Activated naive CD8-positive, alpha-beta T cell treated with anti-CD3 and anti-CD28 coated beads, Interleukin-2, amount 50 U/mL, for 24 hours (primary cell): ENCODE measurements at regions not wholly inside any gene's neighbourhood (a gene's known extent, or its start where the extent isn't known, plus 50 kb on each side); places are given as distances from the start of the nearest gene placed in this dataset.

Experiments used
- ATAC-seq: fragments of 150-1000 bp; cut with Tn5 transposase; one replicate; pipeline ENCODE4 v1.10.0; 2021
- DNase-seq: peaks from one replicate; pipeline ENCODE4 v3.0.0; 2021
- H3K27ac Mint-ChIP-seq: one replicate; pipeline ENCODE4 v1.8.0; 2021; ENCODE audit warnings: mild to moderate bottlenecking, mixed read lengths
- H3K27me3 Mint-ChIP-seq: one replicate; pipeline ENCODE4 v1.8.0; 2021; ENCODE audit warnings: mixed read lengths
- H3K36me3 Mint-ChIP-seq: one replicate; pipeline ENCODE4 v1.8.0; 2021; ENCODE audit warnings: low read depth, mixed read lengths
- H3K4me1 Mint-ChIP-seq: one replicate; pipeline ENCODE4 v1.8.0; 2021; ENCODE audit warnings: mixed read lengths
- H3K4me3 Mint-ChIP-seq: one replicate; pipeline ENCODE4 v1.8.0; 2021; ENCODE audit warnings: mild to moderate bottlenecking, moderate library complexity, mixed read lengths
- H3K9me3 Mint-ChIP-seq: one replicate; pipeline ENCODE4 v1.8.0; 2021; ENCODE audit warnings: mixed read lengths

DNA sequence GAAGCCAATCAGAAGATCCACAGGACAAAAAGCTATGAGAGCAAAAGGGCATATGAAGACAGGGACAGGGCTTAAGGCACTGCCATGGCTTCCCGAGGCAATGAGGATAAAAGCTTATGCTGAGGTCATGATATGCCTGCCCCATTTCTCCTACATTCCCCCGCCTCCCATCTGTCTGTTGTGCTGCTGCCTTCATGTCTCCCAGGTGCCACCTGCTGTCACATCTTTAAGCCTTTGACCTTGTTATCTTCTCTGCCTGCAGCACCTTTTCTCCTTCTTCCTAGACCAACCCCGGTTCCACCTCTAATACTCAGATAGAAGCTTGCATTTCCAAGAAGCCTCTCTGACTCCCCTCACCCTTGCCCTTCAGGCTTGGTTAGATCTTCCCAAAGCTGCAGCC lies 213.8 kb downstream of the ARRDC4 start:
- Mint-ChIP-seq H3K27me3 (peaks cover 9% of the 10 kb centered on the region), H3K4me3 (no peak overlapping the region), H3K27ac (no peak overlapping the region), H3K36me3 (no peaks in the 10 kb centered on the region), H3K4me1 (peaks cover 3% of the 10 kb centered on the region), H3K9me3 (no peaks in the 10 kb centered on the region)
- no peak for ATAC-seq
- DNase-seq = no peak

DNA sequence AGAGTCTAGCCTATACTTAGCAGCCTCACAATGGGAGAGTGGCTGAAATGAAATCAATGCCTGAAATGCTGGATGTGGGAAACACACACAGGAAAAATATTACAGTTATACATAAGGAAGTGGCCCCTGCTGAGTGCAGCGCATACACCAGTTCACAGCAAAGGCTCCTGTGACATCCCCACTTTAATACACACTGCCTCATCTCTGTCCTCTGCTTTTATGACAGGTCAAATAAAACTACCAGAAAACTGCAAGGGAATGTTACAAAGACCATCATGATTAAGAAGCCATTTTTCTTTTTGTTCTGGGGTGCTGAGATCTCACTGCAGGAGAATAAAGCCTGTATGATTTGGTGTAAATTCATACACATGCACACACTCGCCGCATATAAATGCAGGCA lies 214.3 kb downstream of the ARRDC4 start:
- Mint-ChIP-seq H3K27me3 (peaks cover 12% of the 10 kb centered on the region), H3K9me3 (no peaks in the 10 kb centered on the region), H3K36me3 (no peaks in the 10 kb centered on the region), H3K27ac (no peak overlapping the region), H3K4me3 (no peak overlapping the region), H3K4me1 (peaks cover 3% of the 10 kb centered on the region)
- DNase-seq (no peak), ATAC-seq (no peak)

DNA sequence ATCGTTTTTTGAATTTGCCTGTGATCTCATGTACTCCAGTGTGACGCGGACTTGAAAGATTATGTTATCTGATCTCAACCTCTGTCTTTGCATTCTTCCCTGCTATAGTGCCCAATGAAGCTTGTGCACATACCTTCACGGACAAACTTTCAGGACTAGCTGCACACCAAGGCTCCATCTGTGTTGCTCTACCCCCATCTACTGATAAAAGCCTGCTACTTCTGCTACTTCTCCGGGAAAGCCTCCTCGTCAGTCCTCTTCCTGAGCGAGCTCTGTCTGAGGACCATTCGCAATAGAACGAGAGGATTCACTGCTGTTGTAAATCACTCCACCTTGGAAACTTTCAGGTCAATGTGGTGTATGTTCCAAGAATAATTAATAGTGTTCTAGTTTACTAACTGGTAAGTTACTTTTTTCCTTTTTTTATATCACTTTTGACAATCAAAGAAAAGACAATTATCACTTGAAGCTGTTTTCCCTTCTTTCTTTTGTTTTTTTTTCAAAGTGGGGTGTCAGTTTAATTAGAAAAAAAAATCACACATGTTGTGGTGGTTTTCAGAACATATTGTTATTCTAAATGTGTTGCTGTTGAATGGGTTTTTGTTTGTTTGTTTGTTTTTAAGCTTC lies 217.6 kb downstream of the ARRDC4 start:
- Mint-ChIP-seq H3K4me3 (no peak overlapping the region), H3K4me1 (peaks cover 3% of the 10 kb centered on the region), H3K36me3 (no peaks in the 10 kb centered on the region), H3K9me3 (no peaks in the 10 kb centered on the region), H3K27ac (no peak overlapping the region), H3K27me3 (peaks cover 12% of the 10 kb centered on the region)
- ATAC-seq (peak; percentile 75), DNase-seq (peak; percentile 14)

DNA sequence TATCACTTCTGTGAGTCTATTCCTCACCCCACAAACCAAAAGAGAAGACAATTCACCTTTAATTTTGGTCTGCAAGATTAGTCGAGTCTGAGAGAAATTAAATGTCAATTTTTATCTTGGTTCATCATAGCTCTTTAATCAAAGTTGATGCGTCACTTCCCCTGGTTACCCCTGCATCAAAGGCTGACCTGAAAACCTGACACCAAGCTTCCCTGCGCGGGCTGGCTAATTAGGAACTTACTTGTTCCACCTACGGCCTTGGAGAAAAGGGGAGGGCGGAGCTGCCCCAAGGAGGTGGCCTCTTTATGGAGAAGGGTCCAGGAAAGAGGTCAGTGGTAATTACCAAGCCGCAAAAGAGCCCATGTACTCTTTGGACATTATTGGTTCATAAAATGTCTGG lies 218.4 kb downstream of the ARRDC4 start:
- Mint-ChIP-seq H3K36me3 (no peaks in the 10 kb centered on the region), H3K27ac (no peak overlapping the region), H3K27me3 (peaks cover 15% of the 10 kb centered on the region), H3K4me1 (peaks cover 3% of the 10 kb centered on the region), H3K4me3 (no peak overlapping the region), H3K9me3 (no peaks in the 10 kb centered on the region)
- peak; percentile 49 for ATAC-seq
- no peak for DNase-seq

DNA sequence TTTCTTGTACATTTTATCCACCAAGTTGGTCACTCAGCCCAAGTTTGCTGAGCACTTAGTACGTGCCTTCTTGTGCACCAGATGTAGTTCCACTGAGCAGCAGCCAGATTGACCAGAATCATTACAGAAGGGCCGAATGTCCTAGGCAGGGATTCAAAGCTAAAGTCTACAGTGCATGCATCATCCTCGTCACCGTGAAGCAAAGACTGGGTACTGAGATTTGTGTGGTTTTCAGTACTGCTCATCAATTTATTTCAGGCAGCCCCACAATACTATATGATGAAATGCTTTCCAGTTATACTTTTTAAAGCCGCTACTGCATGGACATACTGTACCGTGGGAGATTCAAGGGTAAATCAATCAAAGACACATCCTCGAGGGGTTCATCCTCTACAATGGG lies 227.0 kb downstream of the ARRDC4 start:
- Mint-ChIP-seq H3K4me1 (no peaks in the 10 kb centered on the region), H3K9me3 (no peaks in the 10 kb centered on the region), H3K36me3 (no peaks in the 10 kb centered on the region), H3K27ac (no peak overlapping the region), H3K27me3 (peaks cover 3% of the 10 kb centered on the region), H3K4me3 (no peak overlapping the region)
- no peak for ATAC-seq
- no peak for DNase-seq

DNA sequence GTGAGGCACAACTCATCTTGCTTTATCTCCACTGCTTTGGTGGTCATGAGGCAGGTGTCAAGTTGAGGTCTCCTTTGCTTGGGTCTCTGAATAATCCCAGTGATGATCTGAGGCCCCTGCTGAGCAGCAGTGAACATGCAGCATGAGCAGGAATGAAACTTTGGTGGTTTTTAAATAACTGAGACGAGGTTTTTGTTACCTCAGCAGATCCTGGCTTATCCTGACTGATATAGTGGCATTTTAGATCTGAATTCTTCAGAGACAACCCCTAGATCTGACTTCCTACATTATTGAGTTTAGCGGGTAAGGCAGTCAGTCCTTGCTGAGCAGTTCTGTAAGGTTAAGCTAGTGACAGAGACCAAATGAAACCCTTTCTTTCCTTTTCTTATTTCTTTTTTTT lies 230.4 kb downstream of the ARRDC4 start:
- no peaks in the 10 kb centered on the region for H3K36me3 Mint-ChIP-seq
- no peak overlapping the region for H3K4me3 Mint-ChIP-seq
- H3K27me3 Mint-ChIP-seq = no peaks in the 10 kb centered on the region
- no peak for ATAC-seq
- no peak for DNase-seq
- no peaks in the 10 kb centered on the region for H3K4me1 Mint-ChIP-seq
- no peak overlapping the region for H3K27ac Mint-ChIP-seq
- no peaks in the 10 kb centered on the region for H3K9me3 Mint-ChIP-seq

DNA sequence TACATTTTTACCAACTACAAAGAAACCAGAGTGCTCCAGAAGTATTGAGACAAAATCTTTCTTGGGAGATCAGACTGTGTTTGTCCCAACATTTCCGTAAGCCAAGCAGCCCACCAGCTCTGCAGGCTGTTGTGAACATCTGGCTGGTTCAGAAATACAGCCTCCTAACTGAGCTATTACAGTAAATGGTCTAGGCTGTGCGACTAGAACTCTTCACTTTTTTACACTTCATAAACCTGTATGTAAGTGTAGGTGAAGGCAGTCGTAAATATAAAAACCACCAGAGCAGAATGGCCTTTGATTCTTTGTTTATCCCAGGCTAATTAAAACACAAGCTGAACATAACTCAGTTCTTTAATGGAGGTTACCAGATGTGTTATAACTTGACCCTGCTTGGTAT lies 235.3 kb downstream of the ARRDC4 start:
- DNase-seq (no peak), ATAC-seq (no peak)
- Mint-ChIP-seq H3K4me3 (no peak overlapping the region), H3K4me1 (no peaks in the 10 kb centered on the region), H3K27ac (no peak overlapping the region), H3K9me3 (no peaks in the 10 kb centered on the region), H3K27me3 (peaks cover 3% of the 10 kb centered on the region), H3K36me3 (no peaks in the 10 kb centered on the region)

DNA sequence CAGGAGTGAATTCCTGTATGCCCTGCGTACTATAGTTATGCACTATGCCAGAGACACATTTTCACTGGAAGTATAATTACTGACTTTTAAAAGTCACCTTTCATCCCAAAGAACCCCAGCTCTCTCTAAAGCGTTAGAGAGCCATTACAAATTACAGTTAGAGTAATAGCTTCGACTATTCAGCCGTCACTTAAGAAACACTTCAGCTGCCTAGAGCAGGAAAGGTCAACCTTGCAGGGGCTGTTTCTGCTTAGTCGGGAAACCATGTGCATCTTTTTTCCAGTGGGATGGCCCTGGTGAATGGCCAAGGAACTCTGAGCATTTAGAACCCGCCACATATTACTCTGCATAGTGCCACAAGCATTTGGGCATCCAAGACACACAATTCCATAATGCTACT lies 235.9 kb downstream of the ARRDC4 start:
- H3K4me1 Mint-ChIP-seq = no peaks in the 10 kb centered on the region
- no peak for ATAC-seq
- H3K9me3 Mint-ChIP-seq = no peaks in the 10 kb centered on the region

DNA sequence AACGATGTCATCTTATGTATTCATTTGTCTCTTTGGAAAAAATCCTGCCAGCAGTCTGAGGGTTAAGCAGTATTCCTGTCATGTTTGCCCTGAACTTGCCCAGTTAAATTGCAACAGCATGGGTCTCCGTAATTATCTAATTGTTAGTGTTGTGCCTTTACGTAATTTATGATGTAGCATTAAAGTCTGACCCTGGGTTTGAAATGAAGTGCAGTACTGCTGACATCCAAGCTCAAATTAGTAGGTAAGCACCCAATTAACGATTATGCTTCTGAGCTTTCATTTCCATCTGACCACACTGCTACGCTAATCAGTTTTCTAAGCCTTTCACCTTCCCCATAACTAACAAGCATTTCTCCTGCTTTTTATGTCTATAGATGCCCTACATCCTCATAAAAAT lies 241.8 kb downstream of the ARRDC4 start:
- ATAC-seq (no peak), DNase-seq (no peak)
- Mint-ChIP-seq H3K4me3 (no peak overlapping the region), H3K9me3 (peaks cover 9% of the 10 kb centered on the region), H3K27ac (no peak overlapping the region), H3K4me1 (no peaks in the 10 kb centered on the region), H3K27me3 (peaks cover 12% of the 10 kb centered on the region), H3K36me3 (no peaks in the 10 kb centered on the region)

More for the DNA sequence above, 235.9 kb downstream of the ARRDC4 start:
- Mint-ChIP-seq H3K27ac (no peak overlapping the region), H3K36me3 (no peaks in the 10 kb centered on the region), H3K4me3 (no peak overlapping the region), H3K27me3 (peaks cover 5% of the 10 kb centered on the region)
- no peak for DNase-seq

DNA sequence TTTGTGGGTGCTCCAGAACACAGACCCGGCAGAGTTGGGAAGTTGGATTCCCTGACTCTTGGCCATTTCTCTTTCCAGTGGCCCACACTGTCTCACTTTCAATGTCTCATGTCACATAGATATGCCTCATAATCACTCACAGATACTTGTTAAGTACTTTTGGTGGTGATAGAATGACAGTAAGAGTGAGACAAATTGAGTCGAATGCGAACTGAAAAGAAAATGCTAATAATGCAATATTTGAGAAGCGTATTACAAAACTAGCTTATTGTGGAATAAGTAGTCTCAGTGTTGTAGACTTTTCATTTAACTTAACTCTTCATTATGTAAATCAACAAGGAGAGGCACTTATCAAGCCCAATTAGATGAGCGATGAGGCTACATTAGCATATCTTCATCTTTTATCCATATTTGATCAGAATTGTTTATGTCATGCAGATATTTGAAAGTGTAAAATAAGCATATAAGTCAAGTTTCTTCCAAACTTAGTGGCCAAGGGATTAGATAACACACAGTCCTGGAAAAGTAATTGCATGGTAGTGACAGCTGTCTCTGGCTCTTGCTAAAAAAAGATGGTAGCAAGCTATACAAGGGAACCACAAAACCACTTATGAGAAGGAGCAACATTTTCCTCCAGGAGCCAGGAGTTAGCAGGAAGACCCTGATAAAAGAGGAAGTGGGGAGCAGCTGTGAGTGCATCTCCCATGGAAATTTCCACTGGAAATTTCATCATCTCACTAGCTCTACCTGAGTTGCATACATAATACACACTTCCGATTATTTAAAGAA lies 243.6 kb downstream of the ARRDC4 start:
- Mint-ChIP-seq H3K9me3 (peaks cover 9% of the 10 kb centered on the region), H3K4me1 (no peaks in the 10 kb centered on the region), H3K36me3 (no peaks in the 10 kb centered on the region), H3K27me3 (peaks cover 12% of the 10 kb centered on the region), H3K27ac (no peak overlapping the region), H3K4me3 (no peak overlapping the region)
- DNase-seq (no peak), ATAC-seq (no peak)

DNA sequence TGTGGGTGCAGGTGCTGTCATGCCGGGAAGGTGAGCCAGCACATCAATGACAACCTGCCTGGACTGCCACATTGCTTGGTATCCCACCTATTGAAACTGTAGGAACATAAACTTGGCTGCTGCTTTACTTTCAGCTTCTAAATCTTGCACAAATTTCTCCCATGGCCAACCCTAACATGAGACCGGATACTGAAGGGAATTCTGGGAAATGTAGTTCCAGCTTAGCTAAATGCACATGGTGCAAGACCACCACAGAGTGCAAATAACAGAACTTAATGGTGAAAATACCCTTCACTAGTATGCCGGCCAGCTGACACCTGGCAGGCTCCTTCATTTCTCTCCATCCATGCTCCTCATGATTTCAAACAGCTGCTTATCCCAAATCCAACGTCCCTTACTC lies 247.4 kb downstream of the ARRDC4 start:
- no peak for DNase-seq
- H3K4me1 Mint-ChIP-seq = no peaks in the 10 kb centered on the region
- no peak overlapping the region for H3K4me3 Mint-ChIP-seq
- peaks cover 9% of the 10 kb centered on the region for H3K9me3 Mint-ChIP-seq
- no peak for ATAC-seq
- H3K36me3 Mint-ChIP-seq = no peaks in the 10 kb centered on the region
- peaks cover 4% of the 10 kb centered on the region for H3K27me3 Mint-ChIP-seq
- no peak overlapping the region for H3K27ac Mint-ChIP-seq

DNA sequence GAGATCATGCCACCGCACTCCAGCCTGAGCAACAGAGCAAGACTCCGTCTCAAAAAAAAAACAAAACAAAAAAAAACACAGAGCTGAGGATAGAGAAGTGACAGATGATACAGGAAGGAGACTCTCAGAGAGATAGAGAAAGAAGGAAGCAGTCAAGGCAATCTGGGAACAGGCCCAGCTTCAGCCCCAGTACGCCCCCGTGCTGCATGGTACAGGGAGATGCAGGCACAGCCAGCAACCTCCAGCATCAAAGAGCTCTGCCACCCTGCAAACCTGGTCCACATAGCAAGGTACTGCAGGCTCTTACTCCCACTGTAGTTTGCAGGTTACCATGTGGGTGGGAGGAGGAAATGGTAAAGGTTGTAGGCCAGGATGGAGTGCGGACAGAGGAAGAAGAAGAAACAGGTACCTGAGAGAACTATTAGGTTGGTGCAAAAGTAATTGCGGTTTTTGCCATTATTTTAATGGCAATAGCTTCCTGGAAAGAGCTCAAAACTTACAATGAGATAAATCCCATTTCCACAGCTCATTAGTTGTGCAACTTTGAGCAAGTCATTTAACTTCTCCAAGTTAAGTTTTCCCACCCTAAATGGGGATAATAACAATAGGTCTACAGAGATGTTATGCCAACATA lies 253.0 kb downstream of the ARRDC4 start:
- no peak overlapping the region for H3K27ac Mint-ChIP-seq
- H3K27me3 Mint-ChIP-seq = no peaks in the 10 kb centered on the region
- no peaks in the 10 kb centered on the region for H3K4me1 Mint-ChIP-seq
- H3K36me3 Mint-ChIP-seq = no peaks in the 10 kb centered on the region
- no peak overlapping the region for H3K4me3 Mint-ChIP-seq
- H3K9me3 Mint-ChIP-seq = no peaks in the 10 kb centered on the region
- DNase-seq (no peak), ATAC-seq (no peak)

DNA sequence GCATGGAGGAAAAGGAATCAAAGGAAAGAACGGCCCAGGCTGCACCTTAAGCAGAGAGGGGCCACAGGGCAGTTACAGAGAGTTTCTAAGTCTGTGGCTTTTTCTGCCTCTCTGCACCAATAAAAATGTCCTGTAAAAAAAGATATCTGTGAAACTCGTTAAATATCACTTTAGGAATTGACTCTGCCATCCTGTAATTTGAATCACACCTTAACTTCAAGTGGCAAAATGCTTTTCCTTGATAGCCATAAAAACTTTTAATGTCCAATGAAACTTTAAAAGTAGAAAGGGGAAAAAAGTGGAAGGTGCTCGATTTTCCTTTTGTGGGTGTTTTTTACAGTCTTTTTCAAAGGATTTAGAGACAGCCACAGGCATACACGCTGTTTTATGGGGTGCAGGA lies 255.7 kb downstream of the ARRDC4 start:
- Mint-ChIP-seq H3K36me3 (no peaks in the 10 kb centered on the region), H3K9me3 (no peaks in the 10 kb centered on the region), H3K27me3 (no peaks in the 10 kb centered on the region), H3K27ac (no peak overlapping the region), H3K4me1 (no peaks in the 10 kb centered on the region), H3K4me3 (no peak overlapping the region)
- no peak for DNase-seq
- no peak for ATAC-seq

DNA sequence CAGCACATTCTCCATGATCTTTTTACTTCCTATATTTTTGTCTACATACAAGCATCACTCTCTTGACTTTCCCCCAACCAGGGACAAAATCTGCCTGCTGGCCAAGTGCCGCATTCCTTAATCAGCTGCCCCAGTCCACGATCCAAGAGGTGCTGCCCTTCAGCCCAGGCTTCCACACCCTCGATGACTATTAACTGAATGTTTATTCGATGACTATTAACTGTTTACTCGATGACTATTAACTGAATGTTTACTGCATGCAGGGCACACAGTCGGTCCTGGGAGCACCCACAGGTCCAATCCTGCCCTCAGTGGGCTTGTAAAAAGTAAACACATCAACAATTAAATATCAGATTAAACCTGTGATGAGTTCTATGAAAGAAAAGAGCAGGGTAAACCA lies 256.9 kb downstream of the ARRDC4 start:
- Mint-ChIP-seq H3K36me3 (no peaks in the 10 kb centered on the region), H3K27me3 (no peaks in the 10 kb centered on the region), H3K4me3 (no peak overlapping the region), H3K9me3 (no peaks in the 10 kb centered on the region), H3K4me1 (no peaks in the 10 kb centered on the region), H3K27ac (no peak overlapping the region)
- DNase-seq = no peak
- no peak for ATAC-seq

DNA sequence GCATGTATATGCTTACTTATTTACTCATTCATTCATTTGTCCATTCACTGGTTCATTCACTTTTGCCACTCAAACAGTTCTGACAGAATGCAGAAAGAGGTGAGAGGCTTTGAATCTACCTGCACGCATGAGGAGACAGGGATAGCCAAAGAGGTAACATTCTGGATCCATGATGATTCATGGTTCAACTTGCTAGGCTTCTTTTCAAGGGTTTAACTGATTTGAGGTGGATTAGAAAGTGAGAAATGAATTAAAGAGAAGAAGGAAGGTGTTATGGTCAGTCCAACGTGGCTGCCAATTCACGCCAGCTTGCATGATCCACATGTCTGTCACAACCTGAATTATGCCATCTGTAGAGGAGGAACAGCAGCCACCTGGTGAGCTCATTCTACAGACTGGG lies 260.6 kb downstream of the ARRDC4 start:
- Mint-ChIP-seq H3K9me3 (no peaks in the 10 kb centered on the region), H3K4me3 (no peak overlapping the region)
- DNase-seq = no peak

More for the DNA sequence above, 260.6 kb downstream of the ARRDC4 start:
- Mint-ChIP-seq H3K4me1 (no peaks in the 10 kb centered on the region), H3K27ac (no peak overlapping the region), H3K36me3 (no peaks in the 10 kb centered on the region), H3K27me3 (peaks cover 1% of the 10 kb centered on the region)
- ATAC-seq = no peak
